ENCODE measurements at regions not wholly inside any gene's neighbourhood (a gene's known extent, or its start where the extent isn't known, plus 50 kb on each side); places are given as distances from the start of the nearest gene placed in this dataset.
A peak's percentile ranks its signal among the peaks of the same experiment; 100 is the strongest.

DNA sequence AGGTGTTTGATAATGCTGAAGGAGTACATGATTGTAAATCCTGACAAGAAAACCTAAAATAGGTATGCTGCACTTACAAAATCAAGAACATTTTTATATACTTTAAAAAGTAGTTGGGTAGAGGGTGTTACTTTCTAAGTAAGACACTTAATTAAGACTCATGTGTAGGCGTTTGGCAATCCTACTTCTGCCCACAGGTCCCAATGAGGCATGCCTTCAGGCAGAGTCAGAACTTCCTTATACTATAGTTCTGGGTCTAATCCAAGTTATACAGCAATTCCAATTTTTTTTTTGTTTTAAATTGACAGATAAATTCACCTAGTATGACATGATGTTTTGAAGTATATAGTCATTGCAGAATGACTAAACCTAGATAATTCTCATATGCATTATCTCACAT, 1188.5 kb upstream of the PHF14 start:
- Histone ChIP-seq H3K4me1 (no peaks in the 10 kb centered on the region), H3K36me3 (no peaks in the 10 kb centered on the region), H3K27ac (no peak overlapping the region), H3K4me3 (no peak overlapping the region), H3K27me3 (no peaks in the 10 kb centered on the region), H3K9me3 (peaks cover 0 to 27% (median 0%) of the 10 kb centered on the region in 11 donors)
- 40 to 55% methylated on average over 1 of the region's 1 CpG for WGBS, 2 donors
- no peak for DNase-seq
- no peak for ATAC-seq
- intact Hi-C loops (cut with DNase I) = no loop called here
- TF ChIP-seq, protein P1, sequence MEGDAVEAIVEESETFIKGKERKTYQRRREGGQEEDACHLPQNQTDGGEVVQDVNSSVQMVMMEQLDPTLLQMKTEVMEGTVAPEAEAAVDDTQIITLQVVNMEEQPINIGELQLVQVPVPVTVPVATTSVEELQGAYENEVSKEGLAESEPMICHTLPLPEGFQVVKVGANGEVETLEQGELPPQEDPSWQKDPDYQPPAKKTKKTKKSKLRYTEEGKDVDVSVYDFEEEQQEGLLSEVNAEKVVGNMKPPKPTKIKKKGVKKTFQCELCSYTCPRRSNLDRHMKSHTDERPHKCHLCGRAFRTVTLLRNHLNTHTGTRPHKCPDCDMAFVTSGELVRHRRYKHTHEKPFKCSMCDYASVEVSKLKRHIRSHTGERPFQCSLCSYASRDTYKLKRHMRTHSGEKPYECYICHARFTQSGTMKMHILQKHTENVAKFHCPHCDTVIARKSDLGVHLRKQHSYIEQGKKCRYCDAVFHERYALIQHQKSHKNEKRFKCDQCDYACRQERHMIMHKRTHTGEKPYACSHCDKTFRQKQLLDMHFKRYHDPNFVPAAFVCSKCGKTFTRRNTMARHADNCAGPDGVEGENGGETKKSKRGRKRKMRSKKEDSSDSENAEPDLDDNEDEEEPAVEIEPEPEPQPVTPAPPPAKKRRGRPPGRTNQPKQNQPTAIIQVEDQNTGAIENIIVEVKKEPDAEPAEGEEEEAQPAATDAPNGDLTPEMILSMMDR (IDR thresholded peaks at IDR 0.05) = no peak

DNA sequence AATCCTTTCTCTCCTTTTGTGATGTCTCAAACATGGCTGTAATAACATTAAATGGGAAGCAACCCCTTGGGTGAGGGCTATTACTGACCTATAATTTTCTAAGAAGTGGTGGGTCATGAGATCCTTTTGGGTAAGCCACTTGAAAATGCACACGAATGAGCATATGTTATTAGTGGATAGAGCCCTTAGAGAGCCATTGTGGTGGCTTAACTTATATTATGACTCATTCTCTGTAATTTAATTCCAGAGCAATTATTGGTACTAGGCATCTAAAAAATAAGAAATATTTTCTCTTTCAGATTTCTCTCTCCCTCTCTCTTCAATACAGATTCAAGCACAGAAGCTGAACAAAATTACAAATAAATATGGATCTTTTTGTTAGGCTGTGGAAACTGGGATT, 1177.4 kb upstream of the PHF14 start:
- Histone ChIP-seq H3K9me3 (peaks cover 0 to 15% (median 0%) of the 10 kb centered on the region in 11 donors), H3K4me1 (no peaks in the 10 kb centered on the region), H3K27me3 (no peaks in the 10 kb centered on the region), H3K4me3 (no peak overlapping the region), H3K27ac (no peak overlapping the region), H3K36me3 (no peaks in the 10 kb centered on the region)
- intact Hi-C loops (cut with DNase I) = no loop called here
- TF ChIP-seq, protein P1 (IDR thresholded peaks at IDR 0.05) = no peak
- DNase-seq (no peak), ATAC-seq (no peak)
- WGBS, 2 donors = 63 to 74% methylated on average over 1 of the region's 1 CpG

DNA sequence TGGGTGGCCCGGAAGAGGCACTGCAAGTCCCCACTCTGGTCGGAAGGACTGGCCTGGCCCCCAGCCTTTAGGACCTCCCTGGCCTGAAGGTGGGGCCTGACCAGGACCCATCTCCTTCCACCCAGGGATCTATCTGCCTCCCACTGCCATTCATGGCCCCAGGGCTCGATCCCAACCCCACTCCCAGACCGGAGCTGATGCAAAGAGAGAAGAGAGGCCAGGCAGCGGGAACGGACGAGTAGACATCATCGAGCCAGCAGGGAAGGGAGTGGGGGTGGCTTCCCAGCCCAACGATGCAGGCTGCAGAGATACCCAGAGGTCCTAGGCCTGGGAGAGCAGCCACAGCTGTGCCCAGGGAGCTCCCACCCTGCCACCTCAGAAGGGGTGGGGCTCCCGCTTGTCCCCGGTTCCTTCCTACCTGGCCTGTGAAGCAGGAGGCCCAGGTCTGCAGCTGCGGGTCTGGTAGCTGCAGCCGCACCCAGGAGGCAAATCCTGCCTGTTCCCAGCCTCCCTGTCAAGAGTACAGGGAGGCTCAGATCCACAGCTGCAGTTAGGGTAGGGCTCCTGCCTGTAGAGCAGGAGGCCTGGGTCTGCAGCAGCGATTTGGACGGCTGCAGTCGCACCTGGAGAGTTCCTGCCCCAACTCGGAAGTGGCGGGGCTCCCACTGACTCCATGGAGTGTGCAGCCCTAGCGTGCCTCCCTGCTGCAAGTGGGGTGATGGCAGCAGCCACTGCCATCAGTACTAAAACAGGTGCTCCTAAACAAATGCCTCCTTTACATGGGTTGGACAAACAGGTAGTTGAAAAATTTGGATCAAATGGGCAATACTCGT, 1151.0 kb upstream of the PHF14 start:
- no peak for ATAC-seq
- peak in 1 of 2 donors; percentile 2 for DNase-seq

DNA sequence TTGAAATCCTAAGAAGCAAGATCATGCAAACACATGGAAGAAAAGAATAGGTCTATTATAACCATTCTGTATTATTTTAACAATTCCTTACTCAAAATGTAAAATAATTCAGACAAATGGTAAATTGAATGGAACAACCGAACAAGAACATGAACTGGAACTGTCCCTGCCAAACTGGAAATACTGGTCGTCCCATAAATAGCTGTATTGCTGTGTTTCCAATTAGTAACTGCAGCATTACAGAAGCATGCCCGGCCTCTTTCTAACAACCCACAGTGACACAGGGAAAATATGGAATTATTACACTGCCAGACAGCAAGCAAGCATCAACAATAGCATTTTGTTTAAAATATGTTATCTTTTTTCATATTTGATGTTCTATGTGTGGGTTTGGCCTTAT, 1138.5 kb upstream of the PHF14 start:
- no peaks in the 10 kb centered on the region for H3K4me1 ChIP-seq
- no peaks in the 10 kb centered on the region for H3K36me3 ChIP-seq
- no peak overlapping the region for H3K27ac ChIP-seq
- no peaks in the 10 kb centered on the region for H3K27me3 ChIP-seq
- TF ChIP-seq, protein P1 (IDR thresholded peaks at IDR 0.05) = no peak
- no peak for ATAC-seq
- WGBS, 2 donors = 83 to 86% methylated on average over 3 of the region's 3 CpGs
- H3K9me3 ChIP-seq = peaks cover 0 to 3% (median 0%) of the 10 kb centered on the region in 11 donors
- intact Hi-C loops (cut with DNase I) = no loop called here
- no peak for DNase-seq
- no peak overlapping the region for H3K4me3 ChIP-seq

More for the DNA sequence above, 1151.0 kb upstream of the PHF14 start:
- no peaks in the 10 kb centered on the region for H3K27me3 ChIP-seq
- H3K4me1 ChIP-seq = no peaks in the 10 kb centered on the region
- H3K9me3 ChIP-seq = peaks cover 0 to 23% (median 5%) of the 10 kb centered on the region in 11 donors
- 86 to 87% methylated on average over 20 of the region's 20 CpGs for WGBS, 2 donors
- no peak overlapping the region for H3K27ac ChIP-seq
- TF ChIP-seq, protein P1 (IDR thresholded peaks at IDR 0.05) = no peak
- H3K4me3 ChIP-seq = no peak overlapping the region
- H3K36me3 ChIP-seq = no peaks in the 10 kb centered on the region
- intact Hi-C loops (cut with DNase I) = no loop called here

Data from heart right ventricle (tissue), 16 donors.